HCT116 (cell line): ENCODE measurements at regions not wholly inside any gene's neighbourhood (a gene's known extent, or its start where the extent isn't known, plus 50 kb on each side); places are given as distances from the start of the nearest gene placed in this dataset.

Source experiments
- ATAC-seq: fragments of 200-7000 bp; cut with Tn5 transposase; 2 replicates; pipeline ENCODE4 v1.9.1; 2020; ENCODE audit warnings: mild to moderate bottlenecking, moderate library complexity
- BruUV-seq: library from RNA; stranded (reverse); fragments of 400-500 nt; replicated peaks from 2 replicates; lab custom pipeline; 2021; lab: Mats Ljungman, UMichigan
- CTCF ChIA-PET: fragments of 300-600 bp; sonication (Branson Sonifier 250); formaldehyde crosslinking; loops from one replicate; lab custom pipeline; 2021; ENCODE audit warnings: antibody characterized with exemption; lab: Charles Lee
- POLR2A ChIA-PET: fragments of 300-600, 350-600 bp; sonication (Branson Sonifier 250); formaldehyde crosslinking; loops from one replicate; lab custom pipeline; 2021; ENCODE audit warnings: antibody characterized with exemption; lab: Charles Lee
- RAD21 ChIA-PET, 2 experiments: fragments of 300-600 bp; sonication (Branson Sonifier 250); formaldehyde crosslinking; loops; one replicate each; lab custom pipeline; 2023; ENCODE audit warnings: low total read pairs in 2 of 2; ENCODE audit not compliant: uncharacterized antibody in 2 of 2, unreplicated experiment in 2 of 2, low non-redundant PET in 1 of 2; lab: Charles Lee
- DNase-seq: peaks from one replicate; pipeline ENCODE4 v3.0.0-alpha.2; 2010; ENCODE audit warnings: low read depth, low spot score
- H2AFZ ChIP-seq: fragments of 200-600 bp; shearing (Covaris generic), sonication (generic); 2 replicates; pipeline ENCODE4 v1.6.1; 2017; ENCODE audit warnings: low read depth, mixed run types, mixed read lengths, antibody characterized with exemption, low read length; ENCODE audit not compliant: poor library complexity, severe bottlenecking
- H3K27ac ChIP-seq: 2 replicates; pipeline ENCODE4 v1.5.1; 2012; ENCODE audit warnings: low read depth, low read length
- H3K27me3 ChIP-seq: fragments of 200-600 bp; sonication (generic); 2 replicates; pipeline ENCODE4 v1.6.1; 2016; ENCODE audit warnings: mixed run types, low read length, mixed read lengths; ENCODE audit not compliant: insufficient read depth
- H3K36me3 ChIP-seq, 2 experiments: fragments of 200-500 bp in 1 of 2; fragments of 200-600 bp in 1 of 2; sonication (Bioruptor generic) in 1 of 2; sonication (generic) in 1 of 2; 2 replicates each; pipeline versions ENCODE4 v1.5.1 to v1.6.1; 2014 to 2016; ENCODE audit warnings: low read length in 2 of 2, inconsistent platforms in 1 of 2, mixed read lengths in 1 of 2, mixed run types in 1 of 2; ENCODE audit not compliant: insufficient read depth in 2 of 2, control insufficient read depth in 1 of 2
- H3K4me1 ChIP-seq, 2 experiments: fragments of 200-600 bp in 1 of 2; sonication (generic) in 1 of 2; 2 replicates each; pipeline versions ENCODE4 v1.5.1 to v1.6.1; 2012 to 2017; ENCODE audit warnings: low read length in 2 of 2, inconsistent platforms in 1 of 2, mild to moderate bottlenecking in 1 of 2, mixed read lengths in 1 of 2, mixed run types in 1 of 2, moderate library complexity in 1 of 2; ENCODE audit not compliant: insufficient read depth in 2 of 2, control insufficient read depth in 1 of 2
- H3K4me2 ChIP-seq: fragments of 200-600 bp; sonication (generic); 2 replicates; pipeline ENCODE4 v1.6.1; 2017; ENCODE audit warnings: mixed run types, low read length, mixed read lengths
- H3K4me3 ChIP-seq, 2 experiments: fragments of 200-600 bp in 1 of 2; sonication (generic) in 1 of 2; replicated peaks in 1 of 2; 2 replicates each; pipeline ENCODE4 v1.5.1; 2011 to 2016; ENCODE audit warnings: low read length in 2 of 2, control low read depth in 1 of 2, low read depth in 1 of 2, mild to moderate bottlenecking in 1 of 2, mixed read lengths in 1 of 2, mixed run types in 1 of 2
- H3K79me2 ChIP-seq: fragments of 200-600 bp; sonication (generic); 2 replicates; pipeline ENCODE4 v1.6.1; 2017; ENCODE audit warnings: mild to moderate bottlenecking, mixed run types, low read length, moderate library complexity, mixed read lengths; ENCODE audit not compliant: insufficient read depth
- H3K9ac ChIP-seq: fragments of 200-600 bp; sonication (generic); 2 replicates; pipeline ENCODE4 v1.6.1; 2016; ENCODE audit warnings: low read length, mixed read lengths
- H3K9me2 ChIP-seq: fragments of 200-600 bp; sonication (generic), shearing (Covaris generic); 2 replicates; pipeline ENCODE4 v1.6.1; 2017; ENCODE audit warnings: mixed run types, mild to moderate bottlenecking, moderate library complexity; ENCODE audit not compliant: insufficient read depth
- H3K9me3 ChIP-seq, 2 experiments: fragments of 200-500 bp in 1 of 2; fragments of 200-600 bp in 1 of 2; sonication (Bioruptor generic) in 1 of 2; sonication (generic) in 1 of 2; 2 replicates each; pipeline ENCODE4 v1.6.1; 2014 to 2017; ENCODE audit warnings: low read length in 2 of 2, mixed read lengths in 2 of 2, inconsistent platforms in 1 of 2, low read depth in 1 of 2, mild to moderate bottlenecking in 1 of 2, mixed run types in 1 of 2, moderate library complexity in 1 of 2; ENCODE audit not compliant: control insufficient read depth in 1 of 2, insufficient read depth in 1 of 2
- H4K20me1 ChIP-seq: fragments of 200-600 bp; sonication (generic), shearing (Covaris generic); 2 replicates; pipeline ENCODE4 v1.6.1; 2017; ENCODE audit warnings: mixed run types, mild to moderate bottlenecking, moderate library complexity; ENCODE audit not compliant: insufficient read depth
- ATF3 ChIP-seq: IDR thresholded peaks from 2 replicates; pipeline ENCODE4 v1.6.1; 2012
- CBX3 ChIP-seq: IDR thresholded peaks from 2 replicates; pipeline ENCODE4 v1.6.1; 2012; ENCODE audit warnings: low read depth
- EZH2 ChIP-seq: fragments of 200-600 bp; sonication (generic); IDR thresholded peaks from 2 replicates; pipeline ENCODE4 v1.6.1; 2017; ENCODE audit warnings: antibody characterized with exemption, mixed run types
- EZH2phosphoT487 ChIP-seq: fragments of 200-600 bp; IDR thresholded peaks from 2 replicates; pipeline ENCODE4 v1.6.1; 2018; ENCODE audit warnings: antibody characterized with exemption, borderline replicate concordance
- FOSL1 ChIP-seq: IDR thresholded peaks from 2 replicates; pipeline ENCODE4 v1.6.1; 2012; ENCODE audit warnings: low read depth
- JUND ChIP-seq: IDR thresholded peaks from 2 replicates; pipeline ENCODE4 v1.6.1; 2012
- MAX ChIP-seq: IDR thresholded peaks from 2 replicates; pipeline ENCODE4 v1.6.1; 2012
- POLR2A ChIP-seq: IDR thresholded peaks from 2 replicates; pipeline ENCODE4 v1.7.0; 2011; ENCODE audit warnings: borderline replicate concordance; ENCODE audit not compliant: insufficient read depth, insufficient read length; ENCODE audit errors: extremely low read depth
- POLR2AphosphoS5 ChIP-seq: IDR thresholded peaks from 2 replicates; pipeline ENCODE4 v1.6.1; 2011; ENCODE audit warnings: mild to moderate bottlenecking, low read depth, low read length, moderate library complexity
- SIN3A ChIP-seq: IDR thresholded peaks from 2 replicates; pipeline ENCODE4 v1.6.1; 2012; ENCODE audit warnings: low read depth
- SRF ChIP-seq: IDR thresholded peaks from 2 replicates; pipeline ENCODE4 v1.6.1; 2012; ENCODE audit warnings: low read depth
- TCF7L2 ChIP-seq: IDR thresholded peaks from 2 replicates; pipeline ENCODE4 v1.7.0; 2011; ENCODE audit warnings: borderline replicate concordance, inconsistent platforms; ENCODE audit not compliant: insufficient read depth, insufficient read length; ENCODE audit errors: extremely low read depth
- YY1 ChIP-seq: IDR thresholded peaks from 2 replicates; pipeline ENCODE4 v1.6.1; 2011; ENCODE audit warnings: low read length, low read depth, moderate library complexity, mild to moderate bottlenecking; ENCODE audit not compliant: insufficient replicate concordance; ENCODE audit errors: extremely low read depth
- ZNF274 ChIP-seq: fragments of 200-500 bp; sonication (Bioruptor generic); IDR thresholded peaks from 2 replicates; pipeline ENCODE4 v1.6.1; 2014; ENCODE audit warnings: mild to moderate bottlenecking, low read depth, low read length, inconsistent platforms
- intact Hi-C: fragments of 100-400 bp; cut with micrococcal nuclease; formaldehyde crosslinking; loops from 2 replicates; pipeline ENCODE4 v1.10.0; 2022
- TF ChIP-seq, protein P1 (sequence below), 3 experiments: fragments of 200-600 bp in 1 of 3; sonication (generic) in 1 of 3; IDR thresholded peaks in 2 of 3; conservative IDR thresholded peaks in 1 of 3; 2 replicates each; pipeline ENCODE4 v1.5.1; 2012 to 2017; ENCODE audit warnings: low read depth in 2 of 3, low read length in 2 of 3, antibody characterized with exemption in 1 of 3, borderline replicate concordance in 1 of 3, control low read depth in 1 of 3, mild to moderate bottlenecking in 1 of 3, mixed read lengths in 1 of 3, mixed run types in 1 of 3, moderate library complexity in 1 of 3; ENCODE audit not compliant: insufficient read depth in 1 of 3
- TF ChIP-seq, protein P2 (sequence below): IDR thresholded peaks from 2 replicates; pipeline ENCODE4 v1.6.1; 2012; ENCODE audit warnings: low read depth

DNA sequence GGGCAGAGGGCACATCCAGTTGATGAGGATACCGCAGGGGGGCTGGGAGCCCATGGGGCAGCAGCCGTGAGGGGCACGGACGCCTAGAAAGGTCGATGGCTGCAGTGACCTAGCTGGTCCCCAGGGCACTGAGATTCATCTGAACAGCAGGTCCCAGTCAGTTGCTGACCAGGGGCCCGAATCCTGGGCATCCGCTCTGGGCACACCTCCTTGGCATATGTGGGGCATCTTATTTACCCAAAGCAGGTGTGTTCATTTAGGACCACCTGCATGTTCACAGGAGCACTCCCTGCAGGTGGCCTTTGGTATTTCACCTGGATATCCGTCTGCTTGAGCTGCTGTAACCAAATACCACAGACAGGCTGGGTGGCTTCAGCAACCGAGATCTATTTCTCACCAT lies 72.0 kb upstream of the ODC1 start:
- ChIA-PET CTCF (no interaction called here), POLR2A (no interaction called here), RAD21 (no interaction called here)
- 0 out of 4 replicates have a peak, but pooled peaks cover 0 to under 1% of the 10 kb centered on the region in 2 experiments for H3K4me1 ChIP-seq
- no peaks in the 10 kb centered on the region for H3K79me2 ChIP-seq
- no peak for DNase-seq
- H3K27me3 ChIP-seq, result no peaks in the 10 kb centered on the region
- H3K9me2 ChIP-seq, result no peaks in the 10 kb centered on the region
- H3K27ac ChIP-seq, result no peak overlapping the region
- H3K9ac ChIP-seq, result no peak overlapping the region
- H3K9me3 ChIP-seq, result 0 out of 4 replicates have a peak, but pooled peaks cover 0 to 4% of the 10 kb centered on the region in 2 experiments
- H4K20me1 ChIP-seq, result no peaks in the 10 kb centered on the region
- TF ChIP-seq SRF, result no peak
- TF ChIP-seq, protein P1, sequence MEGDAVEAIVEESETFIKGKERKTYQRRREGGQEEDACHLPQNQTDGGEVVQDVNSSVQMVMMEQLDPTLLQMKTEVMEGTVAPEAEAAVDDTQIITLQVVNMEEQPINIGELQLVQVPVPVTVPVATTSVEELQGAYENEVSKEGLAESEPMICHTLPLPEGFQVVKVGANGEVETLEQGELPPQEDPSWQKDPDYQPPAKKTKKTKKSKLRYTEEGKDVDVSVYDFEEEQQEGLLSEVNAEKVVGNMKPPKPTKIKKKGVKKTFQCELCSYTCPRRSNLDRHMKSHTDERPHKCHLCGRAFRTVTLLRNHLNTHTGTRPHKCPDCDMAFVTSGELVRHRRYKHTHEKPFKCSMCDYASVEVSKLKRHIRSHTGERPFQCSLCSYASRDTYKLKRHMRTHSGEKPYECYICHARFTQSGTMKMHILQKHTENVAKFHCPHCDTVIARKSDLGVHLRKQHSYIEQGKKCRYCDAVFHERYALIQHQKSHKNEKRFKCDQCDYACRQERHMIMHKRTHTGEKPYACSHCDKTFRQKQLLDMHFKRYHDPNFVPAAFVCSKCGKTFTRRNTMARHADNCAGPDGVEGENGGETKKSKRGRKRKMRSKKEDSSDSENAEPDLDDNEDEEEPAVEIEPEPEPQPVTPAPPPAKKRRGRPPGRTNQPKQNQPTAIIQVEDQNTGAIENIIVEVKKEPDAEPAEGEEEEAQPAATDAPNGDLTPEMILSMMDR (IDR thresholded peaks at IDR 0.05 in 2 of 3, conservative IDR thresholded peaks at IDR 0.05 in 1 of 3; ENCODE audit: borderline replicate concordance in 1 of 3, insufficient read depth in 1 of 3, low read depth in 2 of 3, low read length in 2 of 3), result peak in 2 of 3 experiments; percentile 50 to 55; a peak in 4 of 6 replicates
- TF ChIP-seq TCF7L2, result no peak
- no peak for TF ChIP-seq YY1
- TF ChIP-seq POLR2AphosphoS5, result no peak
- TF ChIP-seq JUND, result no peak
- TF ChIP-seq, all 23 proteins: peak for 1
- Histone ChIP-seq H3K4me2 (no peak overlapping the region), H2AFZ (no peak overlapping the region), H3K4me3 (no peak overlapping the region), H3K36me3 (no peaks in the 10 kb centered on the region)
- no TSS peak for BruUV-seq
- intact Hi-C loops, result no loop called here
- peak; percentile 62 for ATAC-seq

DNA sequence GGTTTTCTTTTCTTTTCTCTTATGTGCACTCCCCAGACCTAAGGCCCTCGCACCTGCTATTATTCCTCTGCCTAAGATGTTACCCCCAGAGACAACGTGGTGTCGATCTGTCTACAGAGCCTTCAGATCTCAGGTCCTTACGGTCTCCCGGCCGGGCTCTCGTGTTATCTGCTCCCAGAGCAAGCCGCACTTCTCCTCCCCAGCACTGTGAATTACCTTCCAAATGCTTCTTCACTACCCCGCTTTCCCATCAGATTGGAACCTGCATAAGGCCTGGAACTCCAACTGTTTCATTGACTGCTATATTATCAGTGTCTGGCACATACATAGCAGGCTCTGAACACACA lies 71.2 kb upstream of the ODC1 start:
- ChIA-PET RAD21 (no interaction called here), POLR2A (no interaction called here), CTCF (no interaction called here)
- Histone ChIP-seq H2AFZ (no peak overlapping the region), H4K20me1 (no peaks in the 10 kb centered on the region), H3K79me2 (no peaks in the 10 kb centered on the region), H3K27me3 (no peaks in the 10 kb centered on the region), H3K4me2 (no peak overlapping the region), H3K9me3 (0 out of 4 replicates have a peak, but pooled peaks cover 0 to 4% of the 10 kb centered on the region in 2 experiments), H3K27ac (no peak overlapping the region), H3K4me1 (peaks cover 0 to 8% of the 10 kb centered on the region in 2 experiments; a peak in 2 of 4 replicates), H3K9ac (no peak overlapping the region), H3K4me3 (no peak overlapping the region), H3K9me2 (no peaks in the 10 kb centered on the region), H3K36me3 (no peaks in the 10 kb centered on the region)
- no TSS peak for BruUV-seq
- ATAC-seq (no peak), DNase-seq (no peak)
- intact Hi-C loops, result no loop called here
- TF ChIP-seq MAX (no peak), SIN3A (no peak), SRF (no peak), ZNF274 (no peak), POLR2A (no peak), FOSL1 (no peak), EZH2 (no peak), ATF3 (no peak), CBX3 (no peak), POLR2AphosphoS5 (no peak), EZH2phosphoT487 (no peak)
- TF ChIP-seq, protein P2, sequence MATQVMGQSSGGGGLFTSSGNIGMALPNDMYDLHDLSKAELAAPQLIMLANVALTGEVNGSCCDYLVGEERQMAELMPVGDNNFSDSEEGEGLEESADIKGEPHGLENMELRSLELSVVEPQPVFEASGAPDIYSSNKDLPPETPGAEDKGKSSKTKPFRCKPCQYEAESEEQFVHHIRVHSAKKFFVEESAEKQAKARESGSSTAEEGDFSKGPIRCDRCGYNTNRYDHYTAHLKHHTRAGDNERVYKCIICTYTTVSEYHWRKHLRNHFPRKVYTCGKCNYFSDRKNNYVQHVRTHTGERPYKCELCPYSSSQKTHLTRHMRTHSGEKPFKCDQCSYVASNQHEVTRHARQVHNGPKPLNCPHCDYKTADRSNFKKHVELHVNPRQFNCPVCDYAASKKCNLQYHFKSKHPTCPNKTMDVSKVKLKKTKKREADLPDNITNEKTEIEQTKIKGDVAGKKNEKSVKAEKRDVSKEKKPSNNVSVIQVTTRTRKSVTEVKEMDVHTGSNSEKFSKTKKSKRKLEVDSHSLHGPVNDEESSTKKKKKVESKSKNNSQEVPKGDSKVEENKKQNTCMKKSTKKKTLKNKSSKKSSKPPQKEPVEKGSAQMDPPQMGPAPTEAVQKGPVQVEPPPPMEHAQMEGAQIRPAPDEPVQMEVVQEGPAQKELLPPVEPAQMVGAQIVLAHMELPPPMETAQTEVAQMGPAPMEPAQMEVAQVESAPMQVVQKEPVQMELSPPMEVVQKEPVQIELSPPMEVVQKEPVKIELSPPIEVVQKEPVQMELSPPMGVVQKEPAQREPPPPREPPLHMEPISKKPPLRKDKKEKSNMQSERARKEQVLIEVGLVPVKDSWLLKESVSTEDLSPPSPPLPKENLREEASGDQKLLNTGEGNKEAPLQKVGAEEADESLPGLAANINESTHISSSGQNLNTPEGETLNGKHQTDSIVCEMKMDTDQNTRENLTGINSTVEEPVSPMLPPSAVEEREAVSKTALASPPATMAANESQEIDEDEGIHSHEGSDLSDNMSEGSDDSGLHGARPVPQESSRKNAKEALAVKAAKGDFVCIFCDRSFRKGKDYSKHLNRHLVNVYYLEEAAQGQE, result no peak
